ENCODE measurements at regions not wholly inside any gene's neighbourhood (a gene's known extent, or its start where the extent isn't known, plus 50 kb on each side); places are given as distances from the start of the nearest gene placed in this dataset.

- TF ChIP-seq, protein P1, sequence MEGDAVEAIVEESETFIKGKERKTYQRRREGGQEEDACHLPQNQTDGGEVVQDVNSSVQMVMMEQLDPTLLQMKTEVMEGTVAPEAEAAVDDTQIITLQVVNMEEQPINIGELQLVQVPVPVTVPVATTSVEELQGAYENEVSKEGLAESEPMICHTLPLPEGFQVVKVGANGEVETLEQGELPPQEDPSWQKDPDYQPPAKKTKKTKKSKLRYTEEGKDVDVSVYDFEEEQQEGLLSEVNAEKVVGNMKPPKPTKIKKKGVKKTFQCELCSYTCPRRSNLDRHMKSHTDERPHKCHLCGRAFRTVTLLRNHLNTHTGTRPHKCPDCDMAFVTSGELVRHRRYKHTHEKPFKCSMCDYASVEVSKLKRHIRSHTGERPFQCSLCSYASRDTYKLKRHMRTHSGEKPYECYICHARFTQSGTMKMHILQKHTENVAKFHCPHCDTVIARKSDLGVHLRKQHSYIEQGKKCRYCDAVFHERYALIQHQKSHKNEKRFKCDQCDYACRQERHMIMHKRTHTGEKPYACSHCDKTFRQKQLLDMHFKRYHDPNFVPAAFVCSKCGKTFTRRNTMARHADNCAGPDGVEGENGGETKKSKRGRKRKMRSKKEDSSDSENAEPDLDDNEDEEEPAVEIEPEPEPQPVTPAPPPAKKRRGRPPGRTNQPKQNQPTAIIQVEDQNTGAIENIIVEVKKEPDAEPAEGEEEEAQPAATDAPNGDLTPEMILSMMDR (conservative IDR thresholded peaks at IDR 0.05; ENCODE audit: control insufficient read depth, insufficient read depth, low read depth, low read length) = no peak
- DNase-seq (ENCODE audit: low read depth) = no peak
- H3K4me3 ChIP-seq (ENCODE audit: control insufficient read depth, low read depth, low read length) = no peak overlapping the region
Measured at GRCh38 chr2:221973502-221973901, 325.3 kb downstream of the PAX3 start.

GRCh38 chr2:221972813-221973478 is 325.9 kb downstream of the PAX3 start:
- peak; percentile 20 for DNase-seq (ENCODE audit: low read depth)
- TF ChIP-seq, protein P1 (conservative IDR thresholded peaks at IDR 0.05; ENCODE audit: control insufficient read depth, insufficient read depth, low read depth, low read length) = no peak
- no peak overlapping the region for H3K4me3 ChIP-seq (ENCODE audit: control insufficient read depth, low read depth, low read length)

DNA sequence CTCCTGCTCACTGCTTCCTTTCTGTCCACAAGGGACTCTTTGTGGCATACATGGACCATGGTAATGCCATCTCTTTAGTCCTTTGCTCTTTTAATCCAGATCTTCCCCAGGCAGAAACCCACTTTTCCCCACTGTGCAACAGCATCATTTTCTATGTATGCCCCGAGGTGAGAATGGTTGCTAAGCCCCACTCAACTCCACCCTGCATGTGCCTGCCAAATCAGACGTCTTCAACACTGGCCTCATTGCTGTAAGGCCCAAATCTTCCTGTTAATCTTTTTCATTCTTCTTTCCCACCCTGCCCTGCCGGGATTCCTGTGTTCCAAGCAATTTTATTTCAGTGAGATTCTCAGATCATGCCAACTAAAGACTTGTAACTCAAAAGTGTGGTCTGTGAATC is 328.4 kb downstream of the PAX3 start:
- no peak overlapping the region for H3K4me3 ChIP-seq (ENCODE audit: control insufficient read depth, low read depth, low read length)
- TF ChIP-seq, protein P1 (conservative IDR thresholded peaks at IDR 0.05; ENCODE audit: control insufficient read depth, insufficient read depth, low read depth, low read length) = no peak
- DNase-seq (ENCODE audit: low read depth) = no peak

DNA sequence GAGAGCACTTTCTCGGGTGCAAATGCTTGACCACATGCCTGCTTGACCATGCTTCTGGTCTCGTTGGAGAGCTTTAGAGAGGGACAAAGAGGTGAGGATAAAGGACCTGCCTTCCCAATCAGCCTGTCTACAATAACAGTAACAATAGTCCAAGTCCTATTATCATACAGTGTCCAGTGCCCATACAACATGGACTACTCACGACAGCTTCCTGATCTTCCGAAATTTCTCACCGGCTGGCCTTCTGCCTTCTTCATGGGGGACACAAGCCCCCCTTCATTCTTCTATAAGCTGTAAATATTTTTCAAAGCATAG is 329.0 kb downstream of the PAX3 start:
- DNase-seq (ENCODE audit: low read depth) = no peak
- H3K4me3 ChIP-seq (ENCODE audit: control insufficient read depth, low read depth, low read length) = no peak overlapping the region
- TF ChIP-seq, protein P1 (conservative IDR thresholded peaks at IDR 0.05; ENCODE audit: control insufficient read depth, insufficient read depth, low read depth, low read length) = no peak

- DNase-seq (ENCODE audit: low read depth) = peak; percentile 58
- TF ChIP-seq, protein P1 (conservative IDR thresholded peaks at IDR 0.05; ENCODE audit: control insufficient read depth, insufficient read depth, low read depth, low read length) = peak; percentile 73
Measured at GRCh38 chr2:221969087-221969829, 329.5 kb downstream of the PAX3 start.

DNA sequence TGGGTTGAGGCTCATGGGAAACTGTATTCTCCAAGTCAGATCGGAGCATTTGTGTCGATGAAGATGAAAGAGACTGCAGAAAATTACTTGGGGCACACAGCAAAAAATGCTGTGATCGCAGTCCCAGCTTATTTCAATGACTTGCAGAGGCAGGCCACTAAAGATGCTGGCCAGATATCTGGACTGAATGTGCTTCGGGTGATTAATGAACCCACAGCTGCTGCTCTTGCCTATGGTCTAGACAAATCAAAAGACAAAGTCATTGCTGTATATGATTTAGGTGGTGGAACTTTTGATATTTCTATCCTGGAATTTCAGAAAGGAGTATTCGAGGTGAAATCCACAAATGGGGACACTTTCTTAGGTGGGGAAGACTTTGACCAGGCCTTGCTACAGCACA is 336.6 kb downstream of the PAX3 start:
- H3K4me3 ChIP-seq (ENCODE audit: control insufficient read depth, low read depth, low read length) = no peak overlapping the region
- no peak for DNase-seq (ENCODE audit: low read depth)
- TF ChIP-seq, protein P1 (conservative IDR thresholded peaks at IDR 0.05; ENCODE audit: control insufficient read depth, insufficient read depth, low read depth, low read length) = no peak

More at GRCh38 chr2:221969087-221969829, 329.5 kb downstream of the PAX3 start:
- H3K4me3 ChIP-seq (ENCODE audit: control insufficient read depth, low read depth, low read length) = no peak overlapping the region
